Breast epithelium (tissue), 4 donors: ENCODE measurements at regions not wholly inside any gene's neighbourhood (a gene's known extent, or its start where the extent isn't known, plus 50 kb on each side); places are given as distances from the start of the nearest gene placed in this dataset.

Experiments used
- DNase-seq, 2 donors: peaks; one replicate each; pipeline ENCODE4 v3.0.0-alpha.2; 2019; ENCODE audit warnings: low spot score in 2 of 2
- H3K27ac ChIP-seq, 2 donors: fragments of 200-600 bp; sonication (generic) in 1 of 2; one replicate each; pipeline ENCODE4 v1.5.1; 2016 to 2019; ENCODE audit warnings: mild to moderate bottlenecking in 1 of 2
- H3K27me3 ChIP-seq, 2 donors: fragments of 200-600 bp; sonication (generic) in 1 of 2; one replicate each; pipeline versions ENCODE4 v1.5.1 to v1.6.0; 2017 to 2019; ENCODE audit warnings: control low read depth in 1 of 2, mild to moderate bottlenecking in 1 of 2
- H3K36me3 ChIP-seq: fragments of 200-600 bp; one replicate; pipeline ENCODE4 v1.5.1; 2019
- H3K4me1 ChIP-seq, 2 donors: fragments of 200-600 bp; sonication (generic); one replicate each; pipeline ENCODE4 v1.5.1; 2016 to 2019; ENCODE audit warnings: control low read depth in 1 of 2
- H3K4me3 ChIP-seq, 3 donors: fragments of 200-600 bp; sonication (generic); 1 replicate in 2 of 3; 2 replicates in 1 of 3; pipeline ENCODE4 v1.5.1; 2016 to 2019; ENCODE audit warnings: mild to moderate bottlenecking in 3 of 3, moderate library complexity in 2 of 3
- H3K9me3 ChIP-seq, 2 donors: fragments of 200-600 bp; sonication (generic) in 1 of 2; one replicate each; pipeline ENCODE4 v1.5.1; 2016 to 2019; ENCODE audit warnings: control low read depth in 1 of 2
- POLR2A ChIP-seq: fragments of 450-650 bp; IDR thresholded peaks from one replicate; pipeline ENCODE4 v1.6.1; 2016; ENCODE audit warnings: antibody characterized with exemption, mild to moderate bottlenecking, moderate library complexity
- POLR2AphosphoS5 ChIP-seq, 3 donors: sonication (generic); formaldehyde crosslinking; IDR thresholded peaks; one replicate each; pipeline ENCODE4 v1.6.1; 2017; ENCODE audit warnings: antibody characterized with exemption in 3 of 3
- intact Hi-C: fragments of 100-400 bp; cut with DNase I; formaldehyde crosslinking; loops from one replicate; pipeline ENCODE4 v1.15.1; 2023; ENCODE audit warnings: low total_unique reads
- TF ChIP-seq, protein P1 (sequence below), 3 donors: fragments of 450-650 bp; IDR thresholded peaks; one replicate each; pipeline ENCODE4 v1.5.1; 2016 to 2017; ENCODE audit warnings: antibody characterized with exemption in 3 of 3, mild to moderate bottlenecking in 3 of 3, moderate library complexity in 3 of 3

DNA sequence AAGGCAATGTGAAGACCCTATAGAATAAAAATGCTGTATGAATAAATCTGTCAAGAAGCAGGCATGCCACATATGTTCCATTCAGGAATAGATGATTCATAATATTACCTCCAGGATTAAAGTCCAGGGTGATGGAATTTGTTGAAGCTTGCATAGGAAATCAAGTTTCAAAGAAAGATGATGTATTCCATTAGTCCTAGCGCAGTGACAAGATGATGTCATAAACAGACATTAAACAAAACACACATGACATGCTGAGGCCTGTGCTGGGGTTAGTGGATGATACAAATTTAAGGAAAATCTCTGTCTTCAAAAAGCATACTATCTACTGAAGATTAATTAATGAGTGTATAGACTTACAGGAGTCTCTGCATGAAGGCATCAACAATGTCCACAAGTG, 1025.2 kb downstream of the CDH11 start:
- DNase-seq: no peak
- H3K9me3 ChIP-seq: no peaks in the 10 kb centered on the region
- intact Hi-C loops: no loop called here

DNA sequence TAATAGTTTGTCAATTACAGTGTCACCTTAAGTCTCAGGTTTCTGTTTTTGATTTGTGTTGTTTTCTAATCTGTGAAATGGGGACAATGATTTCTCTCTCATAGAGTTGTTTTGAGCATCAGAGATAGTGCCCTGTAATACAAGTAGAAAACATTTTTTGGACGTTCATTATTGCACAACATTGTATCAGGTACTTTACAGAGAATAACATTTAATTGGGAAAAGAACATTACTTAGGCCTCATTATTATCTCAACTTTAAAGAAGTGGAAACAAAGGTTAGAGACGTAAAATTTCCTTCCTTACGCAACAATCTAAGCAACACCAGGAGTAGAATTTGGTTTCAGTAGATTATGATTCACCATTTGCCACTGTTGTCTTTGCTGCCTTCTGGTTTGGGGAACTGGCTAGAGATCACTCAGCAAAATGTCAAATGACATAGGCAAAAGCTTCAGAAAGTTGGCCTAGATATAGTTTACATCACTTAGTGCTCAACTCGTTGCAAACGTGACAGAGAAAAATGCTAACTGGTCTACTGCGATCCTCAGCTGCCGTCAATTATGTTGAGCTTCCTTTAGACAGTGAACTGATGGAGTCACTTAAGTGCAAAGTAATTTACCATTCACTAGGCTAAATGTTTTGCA, 1026.8 kb downstream of the CDH11 start:
- no peak overlapping the region for H3K4me3 ChIP-seq
- intact Hi-C loops: no loop called here

More for the DNA sequence above, 1025.2 kb downstream of the CDH11 start:
- no peaks in the 10 kb centered on the region for H3K27me3 ChIP-seq
- no peak overlapping the region for H3K4me3 ChIP-seq
- no peak overlapping the region for H3K27ac ChIP-seq
- H3K4me1 ChIP-seq: no peaks in the 10 kb centered on the region
- no peaks in the 10 kb centered on the region for H3K36me3 ChIP-seq
- no peak for TF ChIP-seq POLR2AphosphoS5 (IDR thresholded peaks at IDR 0.05)
- TF ChIP-seq POLR2A: no peak
- TF ChIP-seq, protein P1, sequence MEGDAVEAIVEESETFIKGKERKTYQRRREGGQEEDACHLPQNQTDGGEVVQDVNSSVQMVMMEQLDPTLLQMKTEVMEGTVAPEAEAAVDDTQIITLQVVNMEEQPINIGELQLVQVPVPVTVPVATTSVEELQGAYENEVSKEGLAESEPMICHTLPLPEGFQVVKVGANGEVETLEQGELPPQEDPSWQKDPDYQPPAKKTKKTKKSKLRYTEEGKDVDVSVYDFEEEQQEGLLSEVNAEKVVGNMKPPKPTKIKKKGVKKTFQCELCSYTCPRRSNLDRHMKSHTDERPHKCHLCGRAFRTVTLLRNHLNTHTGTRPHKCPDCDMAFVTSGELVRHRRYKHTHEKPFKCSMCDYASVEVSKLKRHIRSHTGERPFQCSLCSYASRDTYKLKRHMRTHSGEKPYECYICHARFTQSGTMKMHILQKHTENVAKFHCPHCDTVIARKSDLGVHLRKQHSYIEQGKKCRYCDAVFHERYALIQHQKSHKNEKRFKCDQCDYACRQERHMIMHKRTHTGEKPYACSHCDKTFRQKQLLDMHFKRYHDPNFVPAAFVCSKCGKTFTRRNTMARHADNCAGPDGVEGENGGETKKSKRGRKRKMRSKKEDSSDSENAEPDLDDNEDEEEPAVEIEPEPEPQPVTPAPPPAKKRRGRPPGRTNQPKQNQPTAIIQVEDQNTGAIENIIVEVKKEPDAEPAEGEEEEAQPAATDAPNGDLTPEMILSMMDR (IDR thresholded peaks at IDR 0.05): no peak

DNA sequence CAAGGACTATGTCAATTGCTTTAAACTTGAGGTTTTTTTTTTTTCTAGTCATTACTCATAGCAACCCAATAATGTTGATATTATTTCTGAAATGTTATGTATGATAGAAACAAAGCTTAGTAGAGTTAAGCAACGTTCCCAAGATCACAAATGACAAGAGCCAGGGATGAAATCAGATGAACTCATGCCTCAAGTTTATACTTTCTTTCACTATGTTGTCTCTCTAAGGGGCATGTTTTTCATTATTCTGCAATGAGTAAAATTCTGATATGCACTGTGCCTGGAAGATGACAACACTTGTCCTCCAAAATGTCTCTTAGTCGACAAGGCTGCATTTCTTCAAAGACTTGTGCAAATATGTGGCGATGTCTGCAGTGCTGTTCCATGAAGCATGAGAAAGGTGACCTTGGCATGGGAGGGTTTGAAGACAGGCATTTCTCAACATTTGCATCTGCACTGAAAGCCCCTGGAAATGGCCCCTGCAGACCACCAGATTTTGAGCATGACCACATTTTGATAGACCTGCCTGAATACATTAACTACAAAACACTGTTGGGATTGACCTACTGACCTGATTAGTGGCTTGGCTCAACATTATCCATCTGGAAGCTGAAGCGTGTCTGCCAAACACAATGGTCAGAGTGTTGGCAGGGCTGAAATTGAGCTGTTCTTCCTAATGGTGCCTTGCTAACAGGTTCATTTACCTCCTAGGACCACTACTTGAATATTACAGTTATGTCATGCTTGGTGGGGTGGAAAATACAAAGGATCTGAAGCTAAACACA, 1027.5 kb downstream of the CDH11 start:
- intact Hi-C loops: no loop called here
- no peaks in the 10 kb centered on the region for H3K27me3 ChIP-seq
- TF ChIP-seq POLR2A (no peak), POLR2AphosphoS5 (IDR thresholded peaks at IDR 0.05) (no peak)
- TF ChIP-seq, protein P1 (IDR thresholded peaks at IDR 0.05): no peak
- DNase-seq: no peak
- no peak overlapping the region for H3K4me3 ChIP-seq
- H3K4me1 ChIP-seq: no peaks in the 10 kb centered on the region
- no peaks in the 10 kb centered on the region for H3K9me3 ChIP-seq
- H3K36me3 ChIP-seq: no peaks in the 10 kb centered on the region
- H3K27ac ChIP-seq: no peak overlapping the region

More for the DNA sequence above, 1026.8 kb downstream of the CDH11 start:
- Histone ChIP-seq H3K4me1 (no peaks in the 10 kb centered on the region), H3K27ac (no peak overlapping the region), H3K9me3 (no peaks in the 10 kb centered on the region), H3K27me3 (no peaks in the 10 kb centered on the region), H3K36me3 (no peaks in the 10 kb centered on the region)
- no peak for DNase-seq
- TF ChIP-seq POLR2A (no peak), POLR2AphosphoS5 (IDR thresholded peaks at IDR 0.05) (no peak)
- TF ChIP-seq, protein P1 (IDR thresholded peaks at IDR 0.05): no peak

DNA sequence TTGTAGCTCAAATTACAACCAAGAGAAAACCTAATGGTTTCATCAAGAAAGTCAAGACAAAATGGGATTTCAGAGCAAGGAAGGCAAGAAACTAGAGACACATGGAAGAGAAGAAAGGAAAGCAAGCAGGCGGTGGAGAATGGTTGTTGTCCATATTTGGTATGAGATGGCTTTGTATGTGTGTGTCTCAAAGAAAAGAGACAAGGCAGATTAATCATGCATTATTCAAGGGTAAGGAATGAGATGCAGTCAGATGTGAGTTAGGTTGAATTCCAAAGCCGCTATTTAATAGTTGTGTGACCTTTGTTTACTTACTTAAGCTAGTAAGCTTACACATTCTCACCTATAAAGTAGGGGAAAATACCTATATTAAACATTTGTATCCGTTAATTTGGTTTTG, 1029.6 kb downstream of the CDH11 start:
- no peak for DNase-seq
- TF ChIP-seq, protein P1 (IDR thresholded peaks at IDR 0.05): no peak
- no peak for TF ChIP-seq POLR2A
- no peak for TF ChIP-seq POLR2AphosphoS5 (IDR thresholded peaks at IDR 0.05)
- Histone ChIP-seq H3K9me3 (no peaks in the 10 kb centered on the region), H3K27me3 (no peaks in the 10 kb centered on the region), H3K4me1 (no peaks in the 10 kb centered on the region), H3K36me3 (no peaks in the 10 kb centered on the region), H3K27ac (no peak overlapping the region), H3K4me3 (no peak overlapping the region)
- intact Hi-C loops: no loop called here

DNA sequence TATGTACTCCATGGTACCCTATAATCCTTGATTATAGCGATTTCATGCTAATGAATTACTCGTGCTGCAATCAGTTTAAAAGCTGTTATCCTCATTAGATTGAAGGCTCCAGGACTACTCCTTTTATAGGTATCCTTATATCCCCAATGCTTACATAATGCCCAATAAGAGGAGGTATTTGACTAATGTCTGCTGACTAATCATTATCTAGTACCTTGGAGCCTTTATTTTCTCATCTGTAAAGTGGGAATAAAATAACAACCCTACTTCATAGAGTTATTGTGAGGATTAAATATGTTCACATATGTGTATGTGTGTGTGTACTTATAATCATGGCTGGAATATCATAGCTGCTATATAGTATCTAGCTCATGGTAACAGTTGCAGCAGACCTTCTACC, 1031.5 kb downstream of the CDH11 start:
- TF ChIP-seq, protein P1 (IDR thresholded peaks at IDR 0.05): no peak
- no peak for TF ChIP-seq POLR2A
- TF ChIP-seq POLR2AphosphoS5 (IDR thresholded peaks at IDR 0.05): no peak
- Histone ChIP-seq H3K4me3 (no peak overlapping the region), H3K9me3 (no peaks in the 10 kb centered on the region), H3K4me1 (no peaks in the 10 kb centered on the region), H3K36me3 (no peaks in the 10 kb centered on the region), H3K27ac (no peak overlapping the region), H3K27me3 (no peaks in the 10 kb centered on the region)
- intact Hi-C loops: no loop called here
- DNase-seq: no peak
